ENCODE measurements at regions not wholly inside any gene's neighbourhood (a gene's known extent, or its start where the extent isn't known, plus 50 kb on each side); places are given as distances from the start of the nearest gene placed in this dataset.

- Histone ChIP-seq H2BK120ac (replicated peaks; ENCODE audit: low read depth, low read length) (no peak overlapping the region), H3K27me3 (replicated peaks in 1 of 4; ENCODE audit: control insufficient read depth in 3 of 4, extremely low read depth in 1 of 4, insufficient read depth in 3 of 4, low read length in 3 of 4) (no peaks in the 10 kb centered on the region; a peak in 1 of 7 replicates), H3K36me3 (ENCODE audit: control insufficient read depth in 2 of 4, insufficient read depth in 4 of 4, low read length in 3 of 4) (no peaks in the 10 kb centered on the region), H3K23me2 (ENCODE audit: low read depth, low read length) (peaks cover 2% of the 10 kb centered on the region; the same call in 1 of the 2 replicates), H2BK15ac (ENCODE audit: low read length) (no peak overlapping the region), H3K79me1 (ENCODE audit: low read depth, low read length) (no peaks in the 10 kb centered on the region), H3K4ac (replicated peaks; ENCODE audit: insufficient read length, low read depth, low read length) (no peak overlapping the region), H3K79me2 (ENCODE audit: control insufficient read depth in 1 of 2, insufficient read depth in 2 of 2, low read length in 2 of 2) (no peaks in the 10 kb centered on the region), H4K91ac (replicated peaks; ENCODE audit: insufficient read length, low read length) (no peak overlapping the region), H3K14ac (ENCODE audit: insufficient read length) (no peak overlapping the region), H3K4me3 (ENCODE audit: extremely low read depth in 1 of 4, insufficient read depth in 2 of 4, low read depth in 3 of 4, low read length in 4 of 4) (no peak overlapping the region), H3K18ac (ENCODE audit: extremely low read depth, low read length) (no peak overlapping the region), H2BK5ac (ENCODE audit: low read depth, low read length) (no peak overlapping the region), H2BK20ac (ENCODE audit: low read length) (no peak overlapping the region), H3K23ac (ENCODE audit: insufficient read length) (no peak overlapping the region), H3K9me3 (ENCODE audit: insufficient read depth in 2 of 2, low read depth in 1 of 2, low read length in 1 of 2) (no peaks in the 10 kb centered on the region), H3K4me2 (ENCODE audit: insufficient read depth in 1 of 2, low read depth in 2 of 2, low read length in 2 of 2) (no peak overlapping the region), H4K20me1 (replicated peaks in 1 of 2; ENCODE audit: control insufficient read depth in 1 of 2, insufficient read depth in 2 of 2, low read length in 2 of 2) (no peaks in the 10 kb centered on the region), H3K56ac (replicated peaks; ENCODE audit: insufficient read length, low read depth, low read length) (no peak overlapping the region), H2AK5ac (ENCODE audit: low read depth, low read length) (no peak overlapping the region), H4K5ac (ENCODE audit: insufficient read length, low read depth, low read length) (no peak overlapping the region), H3K27ac (ENCODE audit: low read depth, low read length) (no peak overlapping the region), H2BK12ac (ENCODE audit: low read depth, low read length) (no peak overlapping the region), H4K8ac (ENCODE audit: extremely low read depth, insufficient read depth, low read length) (no peak overlapping the region), H3K4me1 (replicated peaks in 1 of 4; ENCODE audit: control insufficient read depth in 3 of 4, insufficient read depth in 4 of 4, low read length in 3 of 4) (no peaks in the 10 kb centered on the region), H3K9ac (replicated peaks in 1 of 4; ENCODE audit: extremely low read depth in 1 of 4, low read depth in 3 of 4, low read length in 3 of 4) (no peak overlapping the region), H2AFZ (ENCODE audit: low read length) (no peak overlapping the region)
- no peak for DNase-seq (ENCODE audit: low read depth in 1 of 2, low spot score in 2 of 2)
- ChIA-PET POLR2A (ENCODE audit: partially characterized antibody) (no interaction called here), CTCF (ENCODE audit: partially characterized antibody) (no interaction called here)
- TF ChIP-seq TAF7 (optimal IDR thresholded peaks at IDR 0.05; ENCODE audit: borderline replicate concordance, low read depth, low read length), result no peak
- WGBS, 2 experiments (ENCODE audit: extremely low coverage in 1 of 2, insufficient coverage in 1 of 2, insufficient read length in 1 of 2, insufficient replicate concordance in 2 of 2, low coverage in 1 of 2, low lambda C conversion rate in 2 of 2, missing lambda C conversion rate in 1 of 2), result 95% methylated on average over 1 of the region's 1 CpG; no CpG with 5 or more reads in 1 of the 2 experiments
- no peak for FAIRE-seq
Observed at GRCh38 chr13:44842158-44842557, 147.1 kb downstream of the NUFIP1 start.
